ENCODE measurements at regions not wholly inside any gene's neighbourhood (a gene's known extent, or its start where the extent isn't known, plus 50 kb on each side); places are given as distances from the start of the nearest gene placed in this dataset.

DNA sequence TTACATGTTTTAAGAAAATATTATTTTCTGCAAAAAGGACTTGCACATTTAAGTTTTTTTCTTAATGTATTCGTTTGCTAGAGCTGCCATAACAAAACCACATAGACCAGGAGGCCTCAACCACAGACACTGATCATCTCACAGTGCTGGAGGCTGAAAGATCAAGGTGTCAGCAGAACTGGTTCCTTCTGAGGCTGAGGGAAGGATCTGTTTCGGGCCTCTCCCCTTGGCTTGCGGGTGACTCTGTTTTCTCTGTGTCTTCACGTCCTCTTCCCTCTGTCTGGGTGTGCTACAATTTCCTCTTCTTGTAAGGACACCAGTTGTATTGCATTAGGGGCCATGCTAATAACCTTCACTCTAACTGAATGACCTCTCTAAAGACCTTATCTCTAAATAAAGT lies 364.2 kb downstream of the IRS2 start:
- Histone ChIP-seq H3K36me3 (ENCODE audit: low read depth, low read length) (no peaks in the 10 kb centered on the region), H3K27ac (ENCODE audit: low read length) (no peak overlapping the region), H3K4me3 (ENCODE audit: low read length) (no peak overlapping the region), H3K9ac (ENCODE audit: low read length) (no peak overlapping the region), H3K79me2 (ENCODE audit: low read length) (no peaks in the 10 kb centered on the region), H3K9me2 (replicated peaks; ENCODE audit: low read length) (no peaks in the 10 kb centered on the region), H3K27me3 (ENCODE audit: low read length) (no peaks in the 10 kb centered on the region; the same call in 1 of the 2 replicates), H3F3A (ENCODE audit: low read length, unreplicated experiment) (no peaks in the 10 kb centered on the region), H4K20me1 (ENCODE audit: low read length) (no peaks in the 10 kb centered on the region), H2AFZ (ENCODE audit: low read length) (no peak overlapping the region), H3K9me3 (ENCODE audit: low read length) (no peaks in the 10 kb centered on the region), H3K4me1 (ENCODE audit: insufficient read depth, low read length) (no peaks in the 10 kb centered on the region), H3K4me2 (ENCODE audit: low read length) (no peak overlapping the region)
- CTCF ChIA-PET, result no interaction called here
- TF ChIP-seq, protein P1, sequence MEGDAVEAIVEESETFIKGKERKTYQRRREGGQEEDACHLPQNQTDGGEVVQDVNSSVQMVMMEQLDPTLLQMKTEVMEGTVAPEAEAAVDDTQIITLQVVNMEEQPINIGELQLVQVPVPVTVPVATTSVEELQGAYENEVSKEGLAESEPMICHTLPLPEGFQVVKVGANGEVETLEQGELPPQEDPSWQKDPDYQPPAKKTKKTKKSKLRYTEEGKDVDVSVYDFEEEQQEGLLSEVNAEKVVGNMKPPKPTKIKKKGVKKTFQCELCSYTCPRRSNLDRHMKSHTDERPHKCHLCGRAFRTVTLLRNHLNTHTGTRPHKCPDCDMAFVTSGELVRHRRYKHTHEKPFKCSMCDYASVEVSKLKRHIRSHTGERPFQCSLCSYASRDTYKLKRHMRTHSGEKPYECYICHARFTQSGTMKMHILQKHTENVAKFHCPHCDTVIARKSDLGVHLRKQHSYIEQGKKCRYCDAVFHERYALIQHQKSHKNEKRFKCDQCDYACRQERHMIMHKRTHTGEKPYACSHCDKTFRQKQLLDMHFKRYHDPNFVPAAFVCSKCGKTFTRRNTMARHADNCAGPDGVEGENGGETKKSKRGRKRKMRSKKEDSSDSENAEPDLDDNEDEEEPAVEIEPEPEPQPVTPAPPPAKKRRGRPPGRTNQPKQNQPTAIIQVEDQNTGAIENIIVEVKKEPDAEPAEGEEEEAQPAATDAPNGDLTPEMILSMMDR (conservative IDR thresholded peaks at IDR 0.05; ENCODE audit: low read depth, low read length), result no peak
- TF ChIP-seq EZH2 (IDR thresholded peaks at IDR 0.05; ENCODE audit: low read length, unreplicated experiment), result no peak
- no peak for TF ChIP-seq EZH2phosphoT487 (IDR thresholded peaks at IDR 0.05; ENCODE audit: borderline replicate concordance, low read length)
- no TSS peak for BruUV-seq (replicated peaks)
- no peak for DNase-seq
- POLR2A ChIA-PET (ENCODE audit: unreplicated experiment), result no interaction called here
- intact Hi-C loops (cut with micrococcal nuclease), result no loop called here
- ATAC-seq, result no peak

DNA sequence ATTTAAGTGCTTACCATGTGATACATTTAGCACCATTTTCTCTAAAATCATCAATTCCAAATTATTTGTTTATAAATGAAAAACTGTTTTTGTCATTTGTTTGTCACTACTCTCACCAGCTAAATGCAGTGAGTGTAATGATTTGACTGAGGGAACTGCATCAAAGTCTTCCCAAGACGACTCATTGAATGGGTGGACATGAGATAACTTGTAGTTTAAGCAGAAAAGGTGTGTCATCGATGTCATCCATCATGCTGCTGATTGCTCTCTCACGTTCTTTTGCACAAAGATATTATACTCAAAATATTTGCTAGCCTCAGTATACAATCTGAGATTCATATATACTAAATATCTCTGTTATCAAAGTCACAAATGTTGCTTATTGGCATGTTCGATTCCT lies 366.5 kb downstream of the IRS2 start:
- Histone ChIP-seq H3K9me3 (ENCODE audit: low read length) (no peaks in the 10 kb centered on the region), H3K4me1 (ENCODE audit: insufficient read depth, low read length) (no peaks in the 10 kb centered on the region), H3K9ac (ENCODE audit: low read length) (no peak overlapping the region), H4K20me1 (ENCODE audit: low read length) (no peaks in the 10 kb centered on the region), H3K79me2 (ENCODE audit: low read length) (no peaks in the 10 kb centered on the region), H3K4me3 (ENCODE audit: low read length) (no peak overlapping the region), H3K27me3 (ENCODE audit: low read length) (no peaks in the 10 kb centered on the region; the same call in 1 of the 2 replicates), H3F3A (ENCODE audit: low read length, unreplicated experiment) (no peaks in the 10 kb centered on the region), H2AFZ (ENCODE audit: low read length) (no peak overlapping the region), H3K36me3 (ENCODE audit: low read depth, low read length) (no peaks in the 10 kb centered on the region), H3K9me2 (replicated peaks; ENCODE audit: low read length) (no peaks in the 10 kb centered on the region), H3K27ac (ENCODE audit: low read length) (no peak overlapping the region), H3K4me2 (ENCODE audit: low read length) (no peak overlapping the region)
- intact Hi-C loops (cut with micrococcal nuclease), result no loop called here
- ChIA-PET CTCF (no interaction called here), POLR2A (ENCODE audit: unreplicated experiment) (no interaction called here)
- ATAC-seq (no peak), DNase-seq (no peak)
- TF ChIP-seq EZH2phosphoT487 (IDR thresholded peaks at IDR 0.05; ENCODE audit: borderline replicate concordance, low read length) (no peak), EZH2 (IDR thresholded peaks at IDR 0.05; ENCODE audit: low read length, unreplicated experiment) (no peak)
- BruUV-seq (replicated peaks), result no TSS peak

DNA sequence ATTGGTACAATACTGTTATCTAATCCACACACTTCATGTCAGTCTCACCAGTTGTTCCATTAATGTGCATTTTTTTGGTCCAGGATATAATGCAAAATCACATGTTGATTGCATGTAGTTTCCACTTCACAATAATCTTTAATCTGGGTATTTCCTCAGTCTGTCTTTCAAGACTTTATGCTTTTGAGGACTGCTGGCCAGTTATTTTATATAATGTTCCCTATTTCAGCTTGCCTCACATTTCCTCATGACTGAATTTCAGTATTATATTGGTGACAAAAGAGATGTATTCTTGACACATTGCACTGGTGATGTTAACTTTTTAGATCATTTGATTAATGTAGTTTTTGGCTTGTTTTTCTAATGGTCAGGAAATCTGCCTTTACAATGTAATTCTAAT lies 368.3 kb downstream of the IRS2 start:
- no peaks in the 10 kb centered on the region for H4K20me1 ChIP-seq (ENCODE audit: low read length)
- H3K4me1 ChIP-seq (ENCODE audit: insufficient read depth, low read length), result no peaks in the 10 kb centered on the region
- H3K27ac ChIP-seq (ENCODE audit: low read length), result no peak overlapping the region
- ChIA-PET CTCF (no interaction called here), POLR2A (ENCODE audit: unreplicated experiment) (no interaction called here)
- BruUV-seq (replicated peaks), result no TSS peak
- H3K9me2 ChIP-seq (replicated peaks; ENCODE audit: low read length), result no peaks in the 10 kb centered on the region
- H3F3A ChIP-seq (ENCODE audit: low read length, unreplicated experiment), result no peaks in the 10 kb centered on the region
- no peak for DNase-seq
- H3K36me3 ChIP-seq (ENCODE audit: low read depth, low read length), result no peaks in the 10 kb centered on the region
- TF ChIP-seq, protein P1 (conservative IDR thresholded peaks at IDR 0.05; ENCODE audit: low read depth, low read length), result no peak
- TF ChIP-seq EZH2 (IDR thresholded peaks at IDR 0.05; ENCODE audit: low read length, unreplicated experiment) (no peak), EZH2phosphoT487 (IDR thresholded peaks at IDR 0.05; ENCODE audit: borderline replicate concordance, low read length) (no peak)
- intact Hi-C loops (cut with micrococcal nuclease), result no loop called here
- ATAC-seq, result no peak
- no peak overlapping the region for H2AFZ ChIP-seq (ENCODE audit: low read length)
- no peaks in the 10 kb centered on the region; the same call in 1 of the 2 replicates for H3K27me3 ChIP-seq (ENCODE audit: low read length)
- H3K79me2 ChIP-seq (ENCODE audit: low read length), result no peaks in the 10 kb centered on the region
- no peak overlapping the region for H3K4me3 ChIP-seq (ENCODE audit: low read length)
- no peak overlapping the region for H3K4me2 ChIP-seq (ENCODE audit: low read length)
- H3K9me3 ChIP-seq (ENCODE audit: low read length), result no peaks in the 10 kb centered on the region
- no peak overlapping the region for H3K9ac ChIP-seq (ENCODE audit: low read length)

Data from PC-3 (cell line).